Activated naive CD4-positive, alpha-beta T cell treated with anti-CD3 and anti-CD28 coated beads for 36 hours (primary cell): ENCODE measurements at regions not wholly inside any gene's neighbourhood (a gene's known extent, or its start where the extent isn't known, plus 50 kb on each side); places are given as distances from the start of the nearest gene placed in this dataset.
"Not testable (repeated sequence)": the region's sequence is repeated elsewhere in the genome, so short reads cannot be mapped to it uniquely, and the experiment has no call there.

ENCODE experiments used
- CTCF ChIA-PET: fragments of 350-600 bp; sonication (Branson Sonifier 250); formaldehyde crosslinking; loops from one replicate; lab custom pipeline; 2021; ENCODE audit warnings: antibody characterized with exemption; lab: Charles Lee
- DNase-seq: peaks from one replicate; pipeline ENCODE4 v3.0.0-alpha.2; 2020
- H3K27ac Mint-ChIP-seq: one replicate; pipeline ENCODE4 v1.8.0; 2021; ENCODE audit warnings: mild to moderate bottlenecking, mixed read lengths
- H3K27me3 Mint-ChIP-seq: one replicate; pipeline ENCODE4 v1.8.0; 2021; ENCODE audit warnings: low read depth, mixed read lengths
- H3K36me3 Mint-ChIP-seq: one replicate; pipeline ENCODE4 v1.8.0; 2021; ENCODE audit warnings: low read depth, mixed read lengths
- H3K4me1 Mint-ChIP-seq: one replicate; pipeline ENCODE4 v1.8.0; 2021; ENCODE audit warnings: low read depth, mixed read lengths
- H3K4me3 Mint-ChIP-seq: one replicate; pipeline ENCODE4 v1.8.0; 2021; ENCODE audit warnings: mild to moderate bottlenecking, moderate library complexity, mixed read lengths
- H3K9me3 Mint-ChIP-seq: one replicate; pipeline ENCODE4 v1.8.0; 2021; ENCODE audit warnings: mixed read lengths
- intact Hi-C: fragments of 100-400 bp; cut with micrococcal nuclease; formaldehyde crosslinking; loops from one replicate; pipeline ENCODE4 v1.15.1; 2023

GRCh38 chr5:90056911-90057705, 352.4 kb downstream of the CETN3 start:
- Mint-ChIP-seq H3K27me3 (no peaks in the 10 kb centered on the region), H3K4me1 (no peaks in the 10 kb centered on the region), H3K4me3 (no peak overlapping the region), H3K9me3 (peaks cover 9% of the 10 kb centered on the region), H3K36me3 (no peaks in the 10 kb centered on the region), H3K27ac (no peak overlapping the region)
- CTCF ChIA-PET: no interaction called here
- no peak for DNase-seq
- intact Hi-C loops: no loop called here

- no peak for DNase-seq
- peaks cover 9% of the 10 kb centered on the region for H3K9me3 Mint-ChIP-seq
- intact Hi-C loops: no loop called here
- no peaks in the 10 kb centered on the region for H3K4me1 Mint-ChIP-seq
- H3K36me3 Mint-ChIP-seq: no peaks in the 10 kb centered on the region
- H3K4me3 Mint-ChIP-seq: no peak overlapping the region
- no peak overlapping the region for H3K27ac Mint-ChIP-seq
- H3K27me3 Mint-ChIP-seq: no peaks in the 10 kb centered on the region
- CTCF ChIA-PET: no interaction called here
Observed at GRCh38 chr5:90055831-90056328, 353.7 kb downstream of the CETN3 start.

GRCh38 chr5:90054612-90055011, 354.9 kb downstream of the CETN3 start:
- H3K27ac Mint-ChIP-seq: no peak overlapping the region
- H3K9me3 Mint-ChIP-seq: peaks cover 4% of the 10 kb centered on the region
- no peak overlapping the region for H3K4me3 Mint-ChIP-seq
- no peaks in the 10 kb centered on the region for H3K36me3 Mint-ChIP-seq
- intact Hi-C loops: no loop called here
- H3K27me3 Mint-ChIP-seq: no peaks in the 10 kb centered on the region
- H3K4me1 Mint-ChIP-seq: no peaks in the 10 kb centered on the region
- no peak for DNase-seq
- CTCF ChIA-PET: no interaction called here

GRCh38 chr5:90051756-90052155, 357.8 kb downstream of the CETN3 start:
- Mint-ChIP-seq H3K4me1 (no peaks in the 10 kb centered on the region), H3K9me3 (peaks cover 2% of the 10 kb centered on the region), H3K27ac (no peak overlapping the region), H3K4me3 (no peak overlapping the region), H3K36me3 (no peaks in the 10 kb centered on the region), H3K27me3 (no peaks in the 10 kb centered on the region)
- intact Hi-C loops: no loop called here
- DNase-seq: no peak
- CTCF ChIA-PET: no interaction called here

GRCh38 chr5:90050103-90050502, 359.5 kb downstream of the CETN3 start:
- H3K27me3 Mint-ChIP-seq: no peaks in the 10 kb centered on the region
- peaks cover 2% of the 10 kb centered on the region for H3K9me3 Mint-ChIP-seq
- H3K27ac Mint-ChIP-seq: no peak overlapping the region
- no peak for DNase-seq
- intact Hi-C loops: no loop called here
- H3K4me1 Mint-ChIP-seq: no peaks in the 10 kb centered on the region
- H3K4me3 Mint-ChIP-seq: no peak overlapping the region
- CTCF ChIA-PET: no interaction called here
- no peaks in the 10 kb centered on the region for H3K36me3 Mint-ChIP-seq

- intact Hi-C loops: no loop called here
- no peak for DNase-seq
- no peaks in the 10 kb centered on the region for H3K4me1 Mint-ChIP-seq
- CTCF ChIA-PET: no interaction called here
- no peak overlapping the region for H3K4me3 Mint-ChIP-seq
- peaks cover 5% of the 10 kb centered on the region for H3K9me3 Mint-ChIP-seq
- no peak overlapping the region for H3K27ac Mint-ChIP-seq
- H3K36me3 Mint-ChIP-seq: no peaks in the 10 kb centered on the region
- no peaks in the 10 kb centered on the region for H3K27me3 Mint-ChIP-seq
Observed at GRCh38 chr5:90047113-90047512, 362.4 kb downstream of the CETN3 start.

GRCh38 chr5:90040082-90040481, 369.5 kb downstream of the CETN3 start:
- peaks cover 27% of the 10 kb centered on the region for H3K9me3 Mint-ChIP-seq
- H3K27me3 Mint-ChIP-seq, H3K4me3 Mint-ChIP-seq, H3K4me1 Mint-ChIP-seq, CTCF ChIA-PET, DNase-seq, intact Hi-C loops, H3K36me3 Mint-ChIP-seq, H3K27ac Mint-ChIP-seq: not testable (repeated sequence)

- H3K27ac Mint-ChIP-seq: no peak overlapping the region
- no peak overlapping the region for H3K4me3 Mint-ChIP-seq
- no peak for DNase-seq
- peaks cover 2% of the 10 kb centered on the region for H3K36me3 Mint-ChIP-seq
- H3K9me3 Mint-ChIP-seq: peaks cover 37% of the 10 kb centered on the region
- CTCF ChIA-PET: no interaction called here
- no peaks in the 10 kb centered on the region for H3K27me3 Mint-ChIP-seq
- H3K4me1 Mint-ChIP-seq: no peaks in the 10 kb centered on the region
- intact Hi-C loops: no loop called here
Observed at GRCh38 chr5:90037646-90038045, 371.9 kb downstream of the CETN3 start.

GRCh38 chr5:90022711-90023053, 386.9 kb downstream of the CETN3 start:
- CTCF ChIA-PET: no interaction called here
- intact Hi-C loops: no loop called here
- no peak for DNase-seq
- no peaks in the 10 kb centered on the region for H3K27me3 Mint-ChIP-seq
- no peaks in the 10 kb centered on the region for H3K36me3 Mint-ChIP-seq
- H3K4me3 Mint-ChIP-seq: no peak overlapping the region
- H3K9me3 Mint-ChIP-seq: no peaks in the 10 kb centered on the region
- no peaks in the 10 kb centered on the region for H3K4me1 Mint-ChIP-seq
- H3K27ac Mint-ChIP-seq: no peak overlapping the region

GRCh38 chr5:90022002-90022710, 387.4 kb downstream of the CETN3 start:
- Mint-ChIP-seq H3K27ac (no peak overlapping the region), H3K4me1 (no peaks in the 10 kb centered on the region), H3K9me3 (no peaks in the 10 kb centered on the region), H3K27me3 (no peaks in the 10 kb centered on the region), H3K36me3 (no peaks in the 10 kb centered on the region), H3K4me3 (no peak overlapping the region)
- DNase-seq: no peak
- intact Hi-C loops: no loop called here
- CTCF ChIA-PET: no interaction called here

- Mint-ChIP-seq H3K27ac (no peak overlapping the region), H3K36me3 (no peaks in the 10 kb centered on the region), H3K27me3 (no peaks in the 10 kb centered on the region), H3K4me1 (no peaks in the 10 kb centered on the region), H3K9me3 (no peaks in the 10 kb centered on the region), H3K4me3 (no peak overlapping the region)
- CTCF ChIA-PET: no interaction called here
- intact Hi-C loops: no loop called here
- no peak for DNase-seq
Observed at GRCh38 chr5:90020575-90021538, 388.7 kb downstream of the CETN3 start.

GRCh38 chr5:90017239-90017638, 392.3 kb downstream of the CETN3 start:
- CTCF ChIA-PET: no interaction called here

More at GRCh38 chr5:90017239-90017638, 392.3 kb downstream of the CETN3 start:
- Mint-ChIP-seq H3K4me1 (no peaks in the 10 kb centered on the region), H3K27ac (no peak overlapping the region), H3K9me3 (peaks cover 1% of the 10 kb centered on the region), H3K4me3 (no peak overlapping the region), H3K27me3 (no peaks in the 10 kb centered on the region), H3K36me3 (no peaks in the 10 kb centered on the region)
- DNase-seq: no peak
- intact Hi-C loops: no loop called here
